Hematopoietic multipotent progenitor cell treated with erythropoietin and hydrocortisone succinate and interleukin-3 and kit ligand, for 17 days (in vitro differentiated cells): ENCODE measurements at regions not wholly inside any gene's neighbourhood (a gene's known extent, or its start where the extent isn't known, plus 50 kb on each side); places are given as distances from the start of the nearest gene placed in this dataset.

ENCODE experiments used
- DNase-seq: peaks from one replicate; pipeline ENCODE4 v3.0.0-alpha.2; 2015; ENCODE audit warnings: low spot score

DNA sequence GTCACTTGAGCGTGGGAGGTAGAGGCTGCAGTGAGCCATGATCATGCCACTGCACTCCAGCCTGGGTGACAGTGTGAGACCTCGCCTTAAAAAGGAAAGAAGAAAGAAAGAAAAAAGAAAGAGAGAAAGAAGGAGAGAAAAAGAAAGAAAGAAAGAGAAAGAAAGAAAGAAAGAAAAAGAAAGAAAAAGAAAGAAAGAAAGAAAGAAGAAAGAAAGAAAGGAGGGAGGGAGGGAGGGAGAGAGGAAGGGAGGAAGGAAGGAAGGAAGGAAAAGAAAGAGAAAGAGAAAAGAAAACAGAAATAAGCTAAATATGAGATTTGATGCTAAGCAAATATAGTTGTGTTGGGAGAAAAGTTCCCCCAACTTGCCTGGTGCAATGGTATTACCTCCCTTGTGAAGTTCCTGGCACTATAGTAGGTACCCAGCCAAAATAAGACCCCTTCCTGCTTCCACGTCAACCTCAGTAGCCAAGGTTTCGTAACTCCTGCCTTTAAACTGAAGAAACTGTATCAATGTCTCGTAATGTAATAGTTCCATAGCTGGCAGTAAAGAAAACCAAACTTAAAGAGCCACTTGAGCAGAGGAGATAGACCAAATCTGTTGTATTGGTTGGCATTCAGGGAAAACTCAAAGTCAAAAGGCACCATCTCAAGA, 88.1 kb upstream of the HNRNPU start:
- DNase-seq, result no peak

DNA sequence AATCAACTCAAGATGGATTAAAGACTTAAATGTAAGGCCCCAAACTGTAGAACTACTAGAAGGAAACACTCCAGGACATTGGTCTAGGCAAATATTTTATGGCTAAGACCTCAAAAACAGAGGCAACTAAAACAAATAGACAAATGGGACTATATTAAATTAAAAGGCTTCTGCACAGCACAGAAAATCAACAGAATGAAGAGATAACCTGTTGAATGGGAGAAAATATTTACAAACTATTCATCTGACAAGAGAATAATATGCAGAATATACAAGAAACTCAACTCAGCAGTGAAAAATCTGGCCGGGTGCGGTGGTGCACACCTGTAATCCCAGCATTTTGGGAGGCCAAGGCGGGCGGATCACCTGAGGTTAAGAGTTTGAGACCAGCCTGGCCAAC, 84.1 kb upstream of the HNRNPU start:
- no peak for DNase-seq

DNA sequence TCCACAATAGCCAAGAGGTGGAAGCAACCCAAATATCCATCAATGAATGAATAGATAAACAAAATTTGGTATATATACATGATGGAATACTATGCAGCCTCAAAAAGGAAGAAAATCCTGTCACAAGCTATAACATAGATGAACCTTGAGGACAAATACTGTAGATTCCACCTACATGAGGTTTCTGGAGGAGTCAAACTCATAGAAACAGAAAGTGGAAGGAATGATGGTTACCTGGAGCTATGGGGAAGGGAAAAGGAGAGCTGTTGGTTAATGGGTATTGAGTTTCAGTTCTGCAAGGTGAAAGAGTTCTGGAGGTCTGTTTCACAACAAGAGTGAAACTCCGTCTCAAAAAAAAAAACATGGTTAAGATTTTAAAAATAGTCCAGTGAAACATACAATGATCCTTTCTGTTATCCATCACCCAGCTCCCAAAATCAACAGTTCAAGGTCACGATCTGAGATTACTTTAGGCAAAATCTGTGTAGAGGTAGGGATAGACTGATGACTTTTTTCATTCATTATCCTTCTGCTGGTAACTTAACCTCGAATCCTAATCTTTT, 80.8 kb upstream of the HNRNPU start:
- DNase-seq, result no peak

- DNase-seq, result no peak
These were observed 76.8 kb upstream of the HNRNPU start for GRCh38 chr1:244941121-244941520.

DNA sequence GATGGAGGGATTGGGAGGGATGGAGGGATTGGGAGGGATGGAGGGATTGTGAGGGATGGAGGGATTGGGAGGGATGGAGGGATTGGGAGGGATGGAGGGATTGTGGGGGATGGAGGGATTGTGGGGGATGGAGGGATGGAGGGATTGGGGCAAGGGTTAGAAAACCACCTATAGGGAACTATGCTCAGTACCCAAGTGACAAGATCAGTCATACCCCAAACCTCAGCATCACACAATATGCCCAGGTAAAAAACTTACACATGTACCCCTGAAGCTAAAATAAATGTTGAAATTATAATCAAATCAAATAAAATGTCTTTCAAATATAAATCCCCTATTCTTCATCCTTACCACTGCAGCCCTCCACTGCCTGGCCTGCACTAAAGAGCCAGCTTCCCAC, 72.8 kb upstream of the HNRNPU start:
- DNase-seq, result no peak

- DNase-seq, result no peak
These were observed 56.8 kb upstream of the HNRNPU start for GRCh38 chr1:244920911-244921761.

DNA sequence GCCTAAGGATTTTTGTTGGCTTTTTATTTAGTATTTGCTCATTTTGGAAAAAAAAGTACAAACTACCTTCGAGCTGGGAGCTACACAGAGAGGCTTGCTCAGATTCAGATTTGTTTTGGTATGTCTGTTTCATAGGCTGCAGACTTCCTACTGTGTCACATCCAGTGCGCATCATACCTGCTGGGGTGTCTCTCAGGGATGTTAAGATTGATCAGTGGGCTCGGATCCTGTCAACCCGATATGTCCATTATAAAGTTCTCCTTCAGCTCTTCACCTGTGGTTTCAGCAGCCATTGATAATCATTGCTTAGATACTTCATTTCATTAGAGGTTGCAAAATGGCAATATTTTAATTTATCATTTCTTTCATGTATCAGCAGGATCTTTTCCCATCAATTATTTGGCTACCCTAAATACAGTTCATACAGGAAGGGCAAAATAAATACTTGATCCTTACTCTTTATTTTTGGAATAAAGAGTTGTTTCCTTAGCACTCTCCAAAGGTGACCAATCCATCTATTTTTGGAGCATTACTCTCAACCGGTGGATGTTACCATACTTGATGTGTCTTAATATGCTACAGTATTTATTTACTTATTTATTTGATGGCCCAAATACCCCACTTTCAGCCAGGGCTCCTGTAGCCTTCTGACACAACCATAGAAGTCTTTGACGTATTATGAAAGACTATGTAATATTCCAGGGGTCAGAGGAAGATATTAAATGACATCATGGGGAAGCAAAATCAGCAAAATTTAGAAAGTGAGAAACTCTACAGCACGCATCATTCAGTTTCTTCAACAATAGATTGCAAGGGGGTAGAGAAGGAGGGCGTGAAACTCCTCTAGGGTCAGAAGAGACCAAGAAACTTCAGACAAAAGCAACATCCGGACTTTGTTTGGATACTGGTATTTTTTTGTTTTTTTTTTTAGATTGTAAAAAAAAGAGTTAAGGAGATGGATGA, 55.3 kb upstream of the HNRNPU start:
- no peak for DNase-seq

- DNase-seq, result no peak
These were observed 54.3 kb upstream of the HNRNPU start for GRCh38 chr1:244918421-244919319.

DNA sequence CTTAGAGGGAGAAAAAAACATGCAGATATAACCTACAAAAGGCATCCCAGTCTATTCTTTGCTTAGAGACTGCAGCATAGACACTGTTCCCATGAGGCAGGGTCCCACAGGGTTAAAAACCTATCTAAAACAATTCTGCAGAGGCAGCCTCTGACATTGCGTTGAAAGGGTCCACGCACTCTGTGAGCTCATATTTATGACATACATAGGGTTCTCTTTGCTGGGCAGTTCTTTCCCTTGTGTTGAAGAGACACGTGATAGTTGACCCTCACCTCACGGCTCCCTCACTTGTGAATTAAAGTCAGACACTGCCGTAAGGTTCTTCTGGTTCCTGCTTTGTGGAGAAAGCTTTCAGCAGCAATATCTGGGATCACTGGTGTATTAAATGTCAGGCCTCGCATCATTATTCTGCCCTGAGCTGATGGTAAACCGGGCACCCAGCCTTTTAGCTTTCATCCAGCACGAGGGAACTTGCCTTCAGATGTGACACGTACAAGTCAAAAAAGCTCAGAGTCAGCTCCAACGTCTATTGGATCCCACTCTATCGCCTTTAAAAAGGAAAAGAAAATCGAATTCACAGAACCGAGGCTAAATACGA, 52.8 kb upstream of the HNRNPU start:
- DNase-seq, result no peak

DNA sequence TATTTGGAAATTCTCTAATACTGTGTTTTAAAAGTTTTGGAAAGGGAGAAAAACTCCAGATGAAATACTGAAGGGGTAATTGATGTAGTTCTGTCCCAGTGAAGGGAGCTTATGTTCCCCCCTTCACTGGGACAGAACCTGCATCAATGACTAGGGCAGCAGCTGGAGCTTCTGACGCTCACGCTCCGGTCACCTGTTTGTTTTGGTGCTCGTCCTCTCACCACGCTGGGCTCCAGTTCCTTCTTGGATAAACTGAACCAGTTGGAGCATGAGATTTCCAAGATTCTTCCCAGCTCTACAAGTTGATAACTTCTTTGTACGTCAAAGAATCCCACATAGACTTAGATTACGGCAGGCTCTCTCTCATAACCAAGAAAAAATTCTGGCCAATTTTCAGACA, 51.4 kb upstream of the HNRNPU start:
- DNase-seq, result no peak

- DNase-seq, result no peak
These were observed 50.4 kb upstream of the HNRNPU start for GRCh38 chr1:244914761-244915160.
